ENCODE measurements at regions not wholly inside any gene's neighbourhood (a gene's known extent, or its start where the extent isn't known, plus 50 kb on each side); places are given as distances from the start of the nearest gene placed in this dataset.

GRCh38 chr10:124343351-124344265, 75.1 kb downstream of the OAT start:
- TF ChIP-seq CTCF (conservative IDR thresholded peaks at IDR 0.05; ENCODE audit: low read length) (no peak), EZH2phosphoT487 (IDR thresholded peaks at IDR 0.05; ENCODE audit: borderline replicate concordance, low read depth, low read length) (no peak)
